HG03108 (cell line): ENCODE measurements at regions not wholly inside any gene's neighbourhood (a gene's known extent, or its start where the extent isn't known, plus 50 kb on each side); places are given as distances from the start of the nearest gene placed in this dataset.

Experiments
- ATAC-seq: cut with Tn5 transposase; IDR thresholded peaks from one replicate; pipeline ENCODE4 v1.9.1; 2021; ENCODE audit warnings: moderate library complexity; ENCODE audit not compliant: unreplicated experiment

GRCh38 chr3:68173012-68173634 is 518.7 kb upstream of the SUCLG2 start:
- ATAC-seq: no peak

GRCh38 chr3:68172039-68172438 is 517.6 kb upstream of the SUCLG2 start:
- ATAC-seq: no peak

GRCh38 chr3:68163968-68164367 is 509.6 kb upstream of the SUCLG2 start:
- ATAC-seq: no peak

GRCh38 chr3:68163062-68163461 is 508.6 kb upstream of the SUCLG2 start:
- ATAC-seq: no peak

- no peak for ATAC-seq
Observed at GRCh38 chr3:68162644-68163043, 508.2 kb upstream of the SUCLG2 start.

- ATAC-seq: no peak
Observed at GRCh38 chr3:68151359-68151758, 496.9 kb upstream of the SUCLG2 start.

GRCh38 chr3:68148447-68148846 is 494.0 kb upstream of the SUCLG2 start:
- ATAC-seq: no peak

- ATAC-seq: no peak
Observed at GRCh38 chr3:68142441-68142840, 488.0 kb upstream of the SUCLG2 start.

- ATAC-seq: no peak
Observed at GRCh38 chr3:68139897-68140296, 485.5 kb upstream of the SUCLG2 start.

GRCh38 chr3:68136411-68136810 is 482.0 kb upstream of the SUCLG2 start:
- no peak for ATAC-seq

GRCh38 chr3:68135067-68135466 is 480.7 kb upstream of the SUCLG2 start:
- no peak for ATAC-seq

GRCh38 chr3:68129065-68129464 is 474.7 kb upstream of the SUCLG2 start:
- no peak for ATAC-seq

GRCh38 chr3:68123231-68123630 is 468.8 kb upstream of the SUCLG2 start:
- ATAC-seq: no peak

- no peak for ATAC-seq
Observed at GRCh38 chr3:68121287-68121686, 466.9 kb upstream of the SUCLG2 start.

GRCh38 chr3:68116580-68116979 is 462.2 kb upstream of the SUCLG2 start:
- ATAC-seq: no peak

GRCh38 chr3:68103811-68104210 is 449.4 kb upstream of the SUCLG2 start:
- ATAC-seq: no peak

GRCh38 chr3:68090571-68090970 is 436.2 kb upstream of the SUCLG2 start:
- no peak for ATAC-seq

- no peak for ATAC-seq
Observed at GRCh38 chr3:68089572-68090011, 435.2 kb upstream of the SUCLG2 start.

GRCh38 chr3:68088636-68089035 is 434.2 kb upstream of the SUCLG2 start:
- ATAC-seq: no peak

- ATAC-seq: no peak
Observed at GRCh38 chr3:68088216-68088615, 433.8 kb upstream of the SUCLG2 start.

GRCh38 chr3:68072062-68072461 is 417.6 kb upstream of the SUCLG2 start:
- no peak for ATAC-seq

GRCh38 chr3:68070186-68070585 is 415.8 kb upstream of the SUCLG2 start:
- ATAC-seq: no peak

GRCh38 chr3:68067314-68067713 is 412.9 kb upstream of the SUCLG2 start:
- ATAC-seq: no peak
